HEK293 (cell line): ENCODE measurements at regions not wholly inside any gene's neighbourhood (a gene's known extent, or its start where the extent isn't known, plus 50 kb on each side); places are given as distances from the start of the nearest gene placed in this dataset.

ENCODE experiments used
- CTCF ChIA-PET: fragments of 350-600 bp; formaldehyde crosslinking; extraction: SDS; loops from one replicate; lab custom pipeline; 2021; ENCODE audit warnings: antibody characterized with exemption; lab: Yijun Ruan, JAX
- POLR2A ChIA-PET: fragments of 300-600 bp; formaldehyde crosslinking; extraction: SDS; loops from one replicate; lab custom pipeline; 2020; ENCODE audit warnings: antibody characterized with exemption, inconsistent platforms; lab: Yijun Ruan, JAX
- H3K27ac ChIP-seq: fragments of 200-500 bp; sonication (Bioruptor generic); 2 replicates; pipeline ENCODE4 v1.5.1; 2014; ENCODE audit warnings: low read depth, low read length, control low read depth, inconsistent platforms; ENCODE audit errors: extremely low read depth
- H3K36me3 ChIP-seq, 2 experiments: fragments of 200-500 bp in 1 of 2; sonication (Bioruptor generic) in 1 of 2; 1 replicate in 1 of 2; 2 replicates in 1 of 2; pipeline ENCODE4 v1.5.1; 2014 to 2017; ENCODE audit warnings: inconsistent platforms in 2 of 2, low read length in 2 of 2; ENCODE audit not compliant: control insufficient read depth in 2 of 2, insufficient read depth in 1 of 2
- H3K4me1 ChIP-seq: fragments of 200-500 bp; sonication (Bioruptor generic); 2 replicates; pipeline ENCODE4 v1.5.1; 2014; ENCODE audit warnings: mild to moderate bottlenecking, low read length, inconsistent platforms; ENCODE audit not compliant: control insufficient read depth, insufficient read depth
- H3K4me3 ChIP-seq: 2 replicates; pipeline ENCODE4 v1.5.1; 2011; ENCODE audit warnings: low read depth, mild to moderate bottlenecking, control low read depth, low read length, moderate library complexity
- H3K9me3 ChIP-seq: fragments of 200-500 bp; sonication (Bioruptor generic); 2 replicates; pipeline ENCODE4 v1.5.1; 2014; ENCODE audit warnings: low read depth, low read length, inconsistent platforms; ENCODE audit not compliant: control insufficient read depth, insufficient read depth
- EGR2 ChIP-seq: fragments of 450-650 bp; formaldehyde crosslinking; IDR thresholded peaks from 2 replicates; pipeline ENCODE4 v1.5.1; 2016; ENCODE audit warnings: low read depth, missing biosample characterization, missing genetic modification characterization
- MEIS1 ChIP-seq: sonication (generic); formaldehyde crosslinking; IDR thresholded peaks from 2 replicates; pipeline ENCODE4 v1.8.1; 2022; ENCODE audit warnings: missing genetic modification reagents, mild to moderate bottlenecking, borderline replicate concordance
- RBAK ChIP-seq: fragments of 450-650 bp; formaldehyde crosslinking; IDR thresholded peaks from 2 replicates; pipeline ENCODE4 v1.5.1; 2016; ENCODE audit warnings: missing biosample characterization, missing genetic modification characterization
- REPIN1 ChIP-seq: fragments of 450-650 bp; formaldehyde crosslinking; IDR thresholded peaks from 2 replicates; pipeline ENCODE4 v1.5.1; 2017; ENCODE audit warnings: missing biosample characterization, missing genetic modification characterization, low read depth
- SCRT1 ChIP-seq: fragments of 450-650 bp; formaldehyde crosslinking; IDR thresholded peaks from 2 replicates; pipeline ENCODE4 v1.5.1; 2016; ENCODE audit warnings: missing biosample characterization, missing genetic modification characterization, borderline replicate concordance
- ZBTB7A ChIP-seq: fragments of 450-650 bp; formaldehyde crosslinking; IDR thresholded peaks from 2 replicates; pipeline ENCODE4 v1.5.1; 2016; ENCODE audit warnings: low read depth, missing biosample characterization, missing genetic modification characterization
- ZFP41 ChIP-seq: fragments of 450-650 bp; formaldehyde crosslinking; IDR thresholded peaks from 2 replicates; pipeline ENCODE4 v1.5.1; 2016; ENCODE audit warnings: missing biosample characterization, missing genetic modification characterization, borderline replicate concordance
- ZFP69B ChIP-seq: fragments of 450-650 bp; formaldehyde crosslinking; IDR thresholded peaks from 2 replicates; pipeline ENCODE4 v1.5.1; 2016; ENCODE audit warnings: missing biosample characterization, missing genetic modification characterization
- ZNF133 ChIP-seq: fragments of 450-650 bp; formaldehyde crosslinking; IDR thresholded peaks from 2 replicates; pipeline ENCODE4 v1.5.1; 2016; ENCODE audit warnings: missing biosample characterization, missing genetic modification characterization
- ZNF138 ChIP-seq: fragments of 450-650 bp; formaldehyde crosslinking; IDR thresholded peaks from 2 replicates; pipeline ENCODE4 v1.5.1; 2016; ENCODE audit warnings: missing biosample characterization, missing genetic modification characterization, borderline replicate concordance
- ZNF157 ChIP-seq: fragments of 450-650 bp; formaldehyde crosslinking; IDR thresholded peaks from 2 replicates; pipeline ENCODE4 v1.5.1; 2016; ENCODE audit warnings: missing biosample characterization, missing genetic modification characterization
- ZNF211 ChIP-seq: fragments of 450-650 bp; formaldehyde crosslinking; IDR thresholded peaks from 2 replicates; pipeline ENCODE4 v1.5.1; 2016; ENCODE audit warnings: low read depth, missing biosample characterization, missing genetic modification characterization
- ZNF324 ChIP-seq: fragments of 450-650 bp; formaldehyde crosslinking; IDR thresholded peaks from 2 replicates; pipeline ENCODE4 v1.5.1; 2016; ENCODE audit warnings: missing biosample characterization, missing genetic modification characterization
- ZNF37A ChIP-seq: fragments of 450-650 bp; IDR thresholded peaks from 2 replicates; pipeline ENCODE4 v1.5.1; 2018; ENCODE audit warnings: missing biosample characterization, missing genetic modification characterization
- ZNF585B ChIP-seq: fragments of 450-650 bp; formaldehyde crosslinking; IDR thresholded peaks from 2 replicates; pipeline ENCODE4 v1.5.1; 2016; ENCODE audit warnings: missing biosample characterization, missing genetic modification characterization
- ZNF596 ChIP-seq: fragments of 450-650 bp; IDR thresholded peaks from 2 replicates; pipeline ENCODE4 v1.5.0; 2018; ENCODE audit warnings: missing biosample characterization, mild to moderate bottlenecking, missing genetic modification characterization, moderate library complexity
- ZNF777 ChIP-seq: fragments of 450-650 bp; formaldehyde crosslinking; IDR thresholded peaks from 2 replicates; pipeline ENCODE4 v1.5.1; 2017; ENCODE audit warnings: missing biosample characterization, missing genetic modification characterization, borderline replicate concordance
- TF ChIP-seq, protein P1 (sequence below): fragments of 450-650 bp; formaldehyde crosslinking; IDR thresholded peaks from 2 replicates; pipeline ENCODE4 v1.5.1; 2017; ENCODE audit warnings: missing biosample characterization, missing genetic modification characterization
- TF ChIP-seq, protein P2 (sequence below): fragments of 450-650 bp; formaldehyde crosslinking; IDR thresholded peaks from 2 replicates; pipeline ENCODE4 v1.5.1; 2017; ENCODE audit warnings: missing biosample characterization, missing genetic modification characterization
- TF ChIP-seq, protein P3 (sequence below): fragments of 450-650 bp; formaldehyde crosslinking; IDR thresholded peaks from 2 replicates; pipeline ENCODE4 v1.5.1; 2016; ENCODE audit warnings: missing biosample characterization, missing genetic modification characterization
- TF ChIP-seq, protein P4 (sequence below): fragments of 450-650 bp; formaldehyde crosslinking; IDR thresholded peaks from 2 replicates; pipeline ENCODE4 v1.5.1; 2016; ENCODE audit warnings: missing biosample characterization, missing genetic modification characterization

DNA sequence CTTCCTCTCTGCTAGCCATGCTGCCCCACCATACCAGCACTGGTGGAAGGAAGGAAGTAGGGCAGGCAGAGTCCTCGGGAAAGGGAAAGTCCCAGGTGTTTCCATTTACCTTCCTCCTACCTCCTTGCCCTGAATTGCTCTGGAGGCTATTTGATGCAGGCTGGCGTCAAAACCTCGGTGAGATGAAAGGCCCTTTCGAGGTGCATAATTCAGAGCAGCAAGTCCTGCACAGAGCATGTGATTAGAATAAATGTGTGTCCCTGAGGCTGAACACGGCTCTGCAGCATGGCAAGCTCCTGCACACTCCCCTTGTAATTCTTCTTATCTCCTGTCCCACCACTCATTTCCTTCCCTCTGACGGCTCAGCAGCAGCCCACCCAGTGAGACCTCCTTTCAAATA is 98.7 kb upstream of the LRFN2 start (continued):
- TF ChIP-seq, protein P1, sequence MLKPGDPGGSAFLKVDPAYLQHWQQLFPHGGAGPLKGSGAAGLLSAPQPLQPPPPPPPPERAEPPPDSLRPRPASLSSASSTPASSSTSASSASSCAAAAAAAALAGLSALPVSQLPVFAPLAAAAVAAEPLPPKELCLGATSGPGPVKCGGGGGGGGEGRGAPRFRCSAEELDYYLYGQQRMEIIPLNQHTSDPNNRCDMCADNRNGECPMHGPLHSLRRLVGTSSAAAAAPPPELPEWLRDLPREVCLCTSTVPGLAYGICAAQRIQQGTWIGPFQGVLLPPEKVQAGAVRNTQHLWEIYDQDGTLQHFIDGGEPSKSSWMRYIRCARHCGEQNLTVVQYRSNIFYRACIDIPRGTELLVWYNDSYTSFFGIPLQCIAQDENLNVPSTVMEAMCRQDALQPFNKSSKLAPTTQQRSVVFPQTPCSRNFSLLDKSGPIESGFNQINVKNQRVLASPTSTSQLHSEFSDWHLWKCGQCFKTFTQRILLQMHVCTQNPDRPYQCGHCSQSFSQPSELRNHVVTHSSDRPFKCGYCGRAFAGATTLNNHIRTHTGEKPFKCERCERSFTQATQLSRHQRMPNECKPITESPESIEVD (tag by site-specific recombination), result no peak
- no peak for TF ChIP-seq ZNF37A (tag by site-specific recombination)
- TF ChIP-seq, all 188 proteins: peak for 0

DNA sequence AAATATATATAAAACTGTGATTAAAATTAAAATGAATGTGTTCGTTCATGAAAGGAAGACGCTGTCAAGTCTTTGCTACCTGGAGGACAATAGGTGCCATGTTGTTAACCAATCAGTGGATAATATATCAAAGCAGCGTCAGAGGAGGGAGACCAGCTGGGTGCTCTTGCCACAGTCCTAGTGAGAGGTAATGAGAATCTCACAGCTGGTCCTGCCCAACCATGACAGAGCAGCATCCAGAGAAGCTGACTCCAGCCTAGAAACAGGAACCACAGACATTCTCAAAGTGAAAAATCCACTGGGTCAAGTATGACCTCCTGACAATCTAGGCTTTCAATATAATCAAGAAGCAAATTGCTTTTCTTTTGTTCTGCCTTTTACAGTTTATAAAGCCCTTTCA is 94.5 kb upstream of the LRFN2 start:
- ChIA-PET POLR2A (no interaction called here), CTCF (interaction anchor here (0.6 kb wide), 1 partner anchor 72 kb away, joined by 3 read pairs; no protein-coding TSS in a partner anchor)
- Histone ChIP-seq H3K36me3 (no peaks in the 10 kb centered on the region), H3K4me3 (no peak overlapping the region), H3K9me3 (no peaks in the 10 kb centered on the region), H3K4me1 (no peaks in the 10 kb centered on the region), H3K27ac (no peak overlapping the region)
- TF ChIP-seq SCRT1 (no peak), EGR2 (tag by site-specific recombination) (no peak), ZNF138 (tag by site-specific recombination) (no peak), ZBTB7A (tag by site-specific recombination) (no peak), ZNF211 (tag by site-specific recombination) (no peak), ZFP69B (tag by site-specific recombination) (no peak), ZNF157 (tag by site-specific recombination) (no peak), ZNF596 (tag by site-specific recombination) (no peak), ZNF133 (tag by site-specific recombination) (no peak), ZNF585B (tag by site-specific recombination) (no peak), ZFP41 (tag by site-specific recombination) (no peak), ZNF777 (tag by site-specific recombination) (no peak), RBAK (tag by site-specific recombination) (no peak), MEIS1 (CRISPR knock-in tag) (no peak), REPIN1 (tag by site-specific recombination) (no peak), ZNF324 (tag by site-specific recombination) (no peak)
- TF ChIP-seq, protein P2, sequence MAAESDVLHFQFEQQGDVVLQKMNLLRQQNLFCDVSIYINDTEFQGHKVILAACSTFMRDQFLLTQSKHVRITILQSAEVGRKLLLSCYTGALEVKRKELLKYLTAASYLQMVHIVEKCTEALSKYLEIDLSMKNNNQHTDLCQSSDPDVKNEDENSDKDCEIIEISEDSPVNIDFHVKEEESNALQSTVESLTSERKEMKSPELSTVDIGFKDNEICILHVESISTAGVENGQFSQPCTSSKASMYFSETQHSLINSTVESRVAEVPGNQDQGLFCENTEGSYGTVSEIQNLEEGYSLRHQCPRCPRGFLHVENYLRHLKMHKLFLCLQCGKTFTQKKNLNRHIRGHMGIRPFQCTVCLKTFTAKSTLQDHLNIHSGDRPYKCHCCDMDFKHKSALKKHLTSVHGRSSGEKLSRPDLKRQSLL (tag by site-specific recombination), result no peak
- TF ChIP-seq, protein P3, sequence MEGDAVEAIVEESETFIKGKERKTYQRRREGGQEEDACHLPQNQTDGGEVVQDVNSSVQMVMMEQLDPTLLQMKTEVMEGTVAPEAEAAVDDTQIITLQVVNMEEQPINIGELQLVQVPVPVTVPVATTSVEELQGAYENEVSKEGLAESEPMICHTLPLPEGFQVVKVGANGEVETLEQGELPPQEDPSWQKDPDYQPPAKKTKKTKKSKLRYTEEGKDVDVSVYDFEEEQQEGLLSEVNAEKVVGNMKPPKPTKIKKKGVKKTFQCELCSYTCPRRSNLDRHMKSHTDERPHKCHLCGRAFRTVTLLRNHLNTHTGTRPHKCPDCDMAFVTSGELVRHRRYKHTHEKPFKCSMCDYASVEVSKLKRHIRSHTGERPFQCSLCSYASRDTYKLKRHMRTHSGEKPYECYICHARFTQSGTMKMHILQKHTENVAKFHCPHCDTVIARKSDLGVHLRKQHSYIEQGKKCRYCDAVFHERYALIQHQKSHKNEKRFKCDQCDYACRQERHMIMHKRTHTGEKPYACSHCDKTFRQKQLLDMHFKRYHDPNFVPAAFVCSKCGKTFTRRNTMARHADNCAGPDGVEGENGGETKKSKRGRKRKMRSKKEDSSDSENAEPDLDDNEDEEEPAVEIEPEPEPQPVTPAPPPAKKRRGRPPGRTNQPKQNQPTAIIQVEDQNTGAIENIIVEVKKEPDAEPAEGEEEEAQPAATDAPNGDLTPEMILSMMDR, result no peak
- TF ChIP-seq, protein P4, sequence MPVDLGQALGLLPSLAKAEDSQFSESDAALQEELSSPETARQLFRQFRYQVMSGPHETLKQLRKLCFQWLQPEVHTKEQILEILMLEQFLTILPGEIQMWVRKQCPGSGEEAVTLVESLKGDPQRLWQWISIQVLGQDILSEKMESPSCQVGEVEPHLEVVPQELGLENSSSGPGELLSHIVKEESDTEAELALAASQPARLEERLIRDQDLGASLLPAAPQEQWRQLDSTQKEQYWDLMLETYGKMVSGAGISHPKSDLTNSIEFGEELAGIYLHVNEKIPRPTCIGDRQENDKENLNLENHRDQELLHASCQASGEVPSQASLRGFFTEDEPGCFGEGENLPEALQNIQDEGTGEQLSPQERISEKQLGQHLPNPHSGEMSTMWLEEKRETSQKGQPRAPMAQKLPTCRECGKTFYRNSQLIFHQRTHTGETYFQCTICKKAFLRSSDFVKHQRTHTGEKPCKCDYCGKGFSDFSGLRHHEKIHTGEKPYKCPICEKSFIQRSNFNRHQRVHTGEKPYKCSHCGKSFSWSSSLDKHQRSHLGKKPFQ (tag by site-specific recombination), result no peak
